Endothelial cell of umbilical vein (primary cell): ENCODE measurements at regions not wholly inside any gene's neighbourhood (a gene's known extent, or its start where the extent isn't known, plus 50 kb on each side); places are given as distances from the start of the nearest gene placed in this dataset.

ENCODE experiments used
- BruUV-seq: library from RNA; stranded (reverse); fragments of 400-500 nt; replicated peaks from 2 replicates; lab custom pipeline; 2021; lab: Mats Ljungman, UMichigan
- CTCF ChIA-PET: fragments of 300-600, 350-600 bp; sonication (Branson Sonifier 250); formaldehyde crosslinking; loops from one replicate; lab custom pipeline; 2021; ENCODE audit warnings: antibody characterized with exemption, inconsistent platforms; lab: Charles Lee
- POLR2A ChIA-PET: fragments of 300-600, 350-600 bp; sonication (Branson Sonifier 250); formaldehyde crosslinking; loops from one replicate; lab custom pipeline; 2021; ENCODE audit warnings: antibody characterized with exemption, inconsistent platforms; lab: Charles Lee
- DNase-seq: peaks from one replicate; pipeline ENCODE4 v3.0.0-alpha.2; 2011; ENCODE audit warnings: low read depth, low spot score
- FAIRE-seq: peaks from 2 replicates; lab custom pipeline; 2011; peaks lifted over from hg19 to GRCh38; lab: Jason Lieb, UNC
- H2AFZ ChIP-seq: 2 replicates; pipeline ENCODE4 v1.6.0; 2012; ENCODE audit warnings: low read depth, low read length, control low read depth, inconsistent platforms
- H3K27ac ChIP-seq: 2 replicates; pipeline ENCODE4 v1.5.1; 2011; ENCODE audit warnings: low read depth, mild to moderate bottlenecking, control low read depth, low read length, moderate library complexity; ENCODE audit not compliant: insufficient read depth
- H3K27me3 ChIP-seq, 2 experiments: 2 replicates each; pipeline versions ENCODE4 v1.6.0 to v1.6.1; 2011; ENCODE audit warnings: low read length in 2 of 2, mixed read lengths in 1 of 2; ENCODE audit not compliant: control insufficient read depth in 2 of 2, insufficient read depth in 2 of 2
- H3K36me3 ChIP-seq, 2 experiments: 2 replicates in 1 of 2; 3 replicates in 1 of 2; pipeline ENCODE4 v1.5.1; 2011; ENCODE audit warnings: low read length in 2 of 2, mild to moderate bottlenecking in 1 of 2, moderate library complexity in 1 of 2; ENCODE audit not compliant: control insufficient read depth in 2 of 2, insufficient read depth in 2 of 2; ENCODE audit errors: extremely low read depth in 1 of 2
- H3K4me1 ChIP-seq: 3 replicates; pipeline ENCODE4 v1.5.1; 2011; ENCODE audit warnings: mild to moderate bottlenecking, low read length; ENCODE audit not compliant: control insufficient read depth, insufficient read depth; ENCODE audit errors: extremely low read depth
- H3K4me2 ChIP-seq: 2 replicates; pipeline ENCODE4 v1.6.1; 2011; ENCODE audit warnings: low read length, control low read depth, mixed read lengths; ENCODE audit not compliant: insufficient read depth
- H3K4me3 ChIP-seq, 3 experiments: fragments of 200-600 bp in 1 of 3; sonication (generic), shearing (Covaris generic) in 1 of 3; replicated peaks in 1 of 3; 2 replicates each; pipeline ENCODE4 v1.5.1; 2011 to 2016; ENCODE audit warnings: control low read depth in 3 of 3, low read length in 3 of 3, mild to moderate bottlenecking in 2 of 3, inconsistent platforms in 1 of 3, low read depth in 1 of 3, moderate library complexity in 1 of 3; ENCODE audit not compliant: insufficient read depth in 1 of 3
- H3K79me2 ChIP-seq: 2 replicates; pipeline ENCODE4 v1.6.0; 2012; ENCODE audit warnings: low read length, inconsistent platforms; ENCODE audit not compliant: control insufficient read depth, insufficient read depth
- H3K9ac ChIP-seq: replicated peaks from 2 replicates; pipeline ENCODE3; 2011; ENCODE audit warnings: low read length, control low read depth; ENCODE audit not compliant: insufficient read depth; ENCODE audit errors: extremely low read depth
- H3K9me1 ChIP-seq: replicated peaks from 3 replicates; pipeline ENCODE4 v1.6.0; 2011; ENCODE audit warnings: mild to moderate bottlenecking, low read length; ENCODE audit not compliant: control insufficient read depth, insufficient read depth; ENCODE audit errors: extremely low read depth
- H3K9me3 ChIP-seq: replicated peaks from 2 replicates; pipeline ENCODE4 v1.5.1; 2012; ENCODE audit warnings: low read length, inconsistent platforms; ENCODE audit not compliant: control insufficient read depth, insufficient read depth
- H4K20me1 ChIP-seq: replicated peaks from 2 replicates; pipeline ENCODE3; 2011; ENCODE audit warnings: mild to moderate bottlenecking, low read length; ENCODE audit not compliant: control insufficient read depth, insufficient read depth; ENCODE audit errors: extremely low read depth
- CTCF ChIP-seq, 2 donors: IDR thresholded peaks; 1 replicate in 1 of 2; 2 replicates in 1 of 2; pipeline ENCODE4 v1.5.1; 2011; ENCODE audit warnings: low read length in 2 of 2, mild to moderate bottlenecking in 2 of 2, moderate library complexity in 2 of 2, control low read depth in 1 of 2, inconsistent platforms in 1 of 2, low read depth in 1 of 2; ENCODE audit not compliant: insufficient read depth in 1 of 2; ENCODE audit errors: extremely low read depth in 1 of 2
- EZH2 ChIP-seq: IDR thresholded peaks from 2 replicates; pipeline ENCODE4 v1.6.1; 2012; ENCODE audit warnings: borderline replicate concordance, low read depth, mild to moderate bottlenecking, moderate library complexity, low read length, inconsistent platforms; ENCODE audit not compliant: severe bottlenecking
- FOS ChIP-seq: IDR thresholded peaks from 2 replicates; pipeline ENCODE4 v1.6.1; 2011; ENCODE audit warnings: mild to moderate bottlenecking, low read length, moderate library complexity, borderline replicate concordance; ENCODE audit not compliant: insufficient read depth
- GATA2 ChIP-seq: IDR thresholded peaks from 2 replicates; pipeline ENCODE4 v1.7.0; 2011; ENCODE audit warnings: low read depth, mild to moderate bottlenecking, moderate library complexity, mixed read lengths, low read length; ENCODE audit not compliant: insufficient read length, insufficient read depth
- JUN ChIP-seq: IDR thresholded peaks from 2 replicates; pipeline ENCODE4 v1.6.1; 2011; ENCODE audit warnings: borderline replicate concordance, low read depth; ENCODE audit not compliant: insufficient read length, insufficient read depth
- MAX ChIP-seq: IDR thresholded peaks from 2 replicates; pipeline ENCODE4 v1.6.1; 2011; ENCODE audit not compliant: insufficient read depth, insufficient read length
- MYC ChIP-seq: IDR thresholded peaks from one replicate; pipeline ENCODE4 v1.6.1; 2011; ENCODE audit warnings: mild to moderate bottlenecking, low read depth, low read length
- POLR2A ChIP-seq: IDR thresholded peaks from 2 replicates; pipeline ENCODE4 v1.6.1; 2012; ENCODE audit warnings: low read depth, mild to moderate bottlenecking, control low read depth, low read length
- POLR2AphosphoS5 ChIP-seq: IDR thresholded peaks from 2 replicates; pipeline ENCODE4 v1.6.1; 2012; ENCODE audit warnings: low read depth, mild to moderate bottlenecking, control low read depth, low read length, moderate library complexity; ENCODE audit not compliant: insufficient read depth
- dilution Hi-C: fragments of 300-500 bp; cut with MboI; formaldehyde crosslinking; loops from one replicate; pipeline ENCODE4 v1.15.0; 2019; ENCODE audit warnings: low sequenced_read_pairs; ENCODE audit not compliant: extremely low pct_ligation_motif_present
- intact Hi-C: fragments of 100-400 bp; cut with micrococcal nuclease; formaldehyde crosslinking; loops from one replicate; pipeline ENCODE4 v1.10.0; 2022

GRCh38 chr4:136850446-136850845 is 681.8 kb downstream of the PCDH18 start:
- no peaks in the 10 kb centered on the region for H4K20me1 ChIP-seq
- DNase-seq (no peak), FAIRE-seq (no peak)
- intact Hi-C loops (no loop called here), dilution Hi-C loops (no loop called here)
- H3K27ac ChIP-seq = no peak overlapping the region
- POLR2A ChIA-PET = no interaction called here
- no peak for TF ChIP-seq GATA2
- TF ChIP-seq FOS = no peak
- no peak for TF ChIP-seq CTCF (IDR thresholded peaks at IDR 0.05; ENCODE audit: extremely low read depth in 1 of 2, insufficient read depth in 1 of 2, low read depth in 1 of 2, low read length in 2 of 2)
- no peak for TF ChIP-seq EZH2
- TF ChIP-seq MAX = no peak
- no peak for TF ChIP-seq MYC
- TF ChIP-seq JUN = no peak
- TF ChIP-seq POLR2A = no peak
- TF ChIP-seq POLR2AphosphoS5 = no peak
- no peaks in the 10 kb centered on the region for H3K9me1 ChIP-seq
- CTCF ChIA-PET = interaction anchor here (0.9 to 1.1 kb wide), 3 partner anchors 10 to 14 kb away, joined by 3 to 4 read pairs (median 3); no protein-coding TSS in a partner anchor
- no peaks in the 10 kb centered on the region for H3K79me2 ChIP-seq
- H3K4me2 ChIP-seq = no peak overlapping the region
- H3K9me3 ChIP-seq = no peaks in the 10 kb centered on the region
- no peak overlapping the region for H3K4me3 ChIP-seq
- no peak overlapping the region for H2AFZ ChIP-seq
- H3K9ac ChIP-seq = no peak overlapping the region
- H3K27me3 ChIP-seq = no peaks in the 10 kb centered on the region
- no peaks in the 10 kb centered on the region for H3K4me1 ChIP-seq
- no peaks in the 10 kb centered on the region for H3K36me3 ChIP-seq
- BruUV-seq = no TSS peak
